H1 (cell line): ENCODE measurements at regions not wholly inside any gene's neighbourhood (a gene's known extent, or its start where the extent isn't known, plus 50 kb on each side); places are given as distances from the start of the nearest gene placed in this dataset.

Source experiments
- CTCF ChIA-PET: fragments of 300-600 bp; sonication (Branson Sonifier 250); formaldehyde crosslinking; loops from one replicate; lab custom pipeline; 2021; ENCODE audit not compliant: partially characterized antibody; lab: Charles Lee
- POLR2A ChIA-PET: fragments of 300-600 bp; sonication (Branson Sonifier 250); formaldehyde crosslinking; loops from one replicate; lab custom pipeline; 2021; ENCODE audit warnings: inconsistent platforms; ENCODE audit not compliant: partially characterized antibody; lab: Charles Lee
- DNase-seq, 2 experiments: peaks; one replicate each; pipeline versions ENCODE4 v3.0.0 to v3.0.0-alpha.2; 2010 to 2022; ENCODE audit warnings: low spot score in 2 of 2, low read depth in 1 of 2, mixed read lengths in 1 of 2
- FAIRE-seq: peaks from 2 replicates; lab custom pipeline; 2011; peaks lifted over from hg19 to GRCh38; lab: Jason Lieb, UNC
- H2AFZ ChIP-seq: 2 replicates; pipeline ENCODE4 v1.8.1; 2012; ENCODE audit warnings: low read length, inconsistent platforms
- H2AK5ac ChIP-seq: 2 replicates; pipeline ENCODE4 v1.6.1; 2013; ENCODE audit warnings: low read depth, low read length
- H2BK120ac ChIP-seq: replicated peaks from 2 replicates; pipeline ENCODE3; 2013; ENCODE audit warnings: low read depth, low read length, inconsistent platforms
- H2BK12ac ChIP-seq: 2 replicates; pipeline ENCODE4 v1.6.1; 2013; ENCODE audit warnings: low read depth, low read length
- H2BK15ac ChIP-seq: 2 replicates; pipeline ENCODE4 v1.6.1; 2013; ENCODE audit warnings: low read length
- H2BK20ac ChIP-seq: 2 replicates; pipeline ENCODE4 v1.6.1; 2013; ENCODE audit warnings: low read length
- H2BK5ac ChIP-seq: 2 replicates; pipeline ENCODE4 v1.6.1; 2013; ENCODE audit warnings: low read depth, low read length
- H3K14ac ChIP-seq: 2 replicates; pipeline ENCODE4 v1.6.1; 2013; ENCODE audit warnings: inconsistent platforms; ENCODE audit not compliant: insufficient read length
- H3K18ac ChIP-seq: 2 replicates; pipeline ENCODE4 v1.6.1; 2013; ENCODE audit warnings: low read length; ENCODE audit errors: extremely low read depth
- H3K23ac ChIP-seq: 2 replicates; pipeline ENCODE4 v1.6.1; 2013; ENCODE audit warnings: inconsistent platforms; ENCODE audit not compliant: insufficient read length
- H3K23me2 ChIP-seq: 2 replicates; pipeline ENCODE4 v1.6.1; 2013; ENCODE audit warnings: low read depth, low read length
- H3K27ac ChIP-seq: 2 replicates; pipeline ENCODE4 v1.6.1; 2011; ENCODE audit warnings: low read depth, low read length, inconsistent platforms
- H3K27me3 ChIP-seq, 4 experiments: replicated peaks in 1 of 4; 1 replicate in 1 of 4; 2 replicates in 3 of 4; pipeline versions ENCODE4 v1.6.1 to v1.8.1; 2011 to 2013; ENCODE audit warnings: low read length in 3 of 4, mild to moderate bottlenecking in 3 of 4, inconsistent platforms in 2 of 4, mixed read lengths in 2 of 4, moderate library complexity in 1 of 4; ENCODE audit not compliant: control insufficient read depth in 3 of 4, insufficient read depth in 3 of 4; ENCODE audit errors: extremely low read depth in 1 of 4
- H3K36me3 ChIP-seq, 4 experiments: 2 replicates each; pipeline versions ENCODE4 v1.6.1 to v1.8.1; 2011 to 2013; ENCODE audit warnings: mild to moderate bottlenecking in 4 of 4, low read length in 3 of 4, moderate library complexity in 2 of 4, control low read depth in 1 of 4, inconsistent platforms in 1 of 4; ENCODE audit not compliant: insufficient read depth in 4 of 4, control insufficient read depth in 2 of 4
- H3K4ac ChIP-seq: replicated peaks from 2 replicates; pipeline ENCODE3; 2013; ENCODE audit warnings: low read length, low read depth, mixed read lengths, inconsistent platforms; ENCODE audit not compliant: insufficient read length
- H3K4me1 ChIP-seq, 4 experiments: replicated peaks in 1 of 4; 1 replicate in 1 of 4; 2 replicates in 3 of 4; pipeline versions ENCODE4 v1.6.1 to v1.8.1; 2011 to 2013; ENCODE audit warnings: low read length in 3 of 4, inconsistent platforms in 2 of 4, mixed read lengths in 1 of 4; ENCODE audit not compliant: insufficient read depth in 4 of 4, control insufficient read depth in 3 of 4
- H3K4me2 ChIP-seq, 2 experiments: 2 replicates each; pipeline versions ENCODE4 v1.6.1 to v1.8.1; 2011 to 2013; ENCODE audit warnings: low read depth in 2 of 2, low read length in 2 of 2, control low read depth in 1 of 2, inconsistent platforms in 1 of 2, mild to moderate bottlenecking in 1 of 2; ENCODE audit not compliant: insufficient read depth in 1 of 2
- H3K4me3 ChIP-seq, 4 experiments: fragments of 200-600, 300-600 bp in 1 of 4; sonication (generic), shearing (Covaris generic), sonication (Bioruptor Twin) in 1 of 4; 2 replicates each; pipeline versions ENCODE4 v1.5.1 to v1.8.1; 2011 to 2016; ENCODE audit warnings: low read length in 4 of 4, low read depth in 3 of 4, control low read depth in 2 of 4, inconsistent platforms in 2 of 4, mild to moderate bottlenecking in 2 of 4, mixed read lengths in 1 of 4, moderate library complexity in 1 of 4; ENCODE audit not compliant: insufficient read depth in 2 of 4; ENCODE audit errors: extremely low read depth in 1 of 4
- H3K56ac ChIP-seq: replicated peaks from 2 replicates; pipeline ENCODE3; 2013; ENCODE audit warnings: low read depth, mild to moderate bottlenecking, mixed read lengths, low read length, inconsistent platforms; ENCODE audit not compliant: insufficient read length
- H3K79me1 ChIP-seq: 2 replicates; pipeline ENCODE4 v1.6.1; 2013; ENCODE audit warnings: low read depth, low read length, control low read depth
- H3K79me2 ChIP-seq, 2 experiments: 2 replicates each; pipeline versions ENCODE4 v1.6.1 to v1.8.1; 2012 to 2013; ENCODE audit warnings: low read length in 2 of 2, mild to moderate bottlenecking in 2 of 2, inconsistent platforms in 1 of 2; ENCODE audit not compliant: insufficient read depth in 2 of 2, control insufficient read depth in 1 of 2
- H3K9ac ChIP-seq, 4 experiments: replicated peaks in 1 of 4; 1 replicate in 1 of 4; 2 replicates in 3 of 4; pipeline versions ENCODE4 v1.6.1 to v1.8.1; 2011 to 2013; ENCODE audit warnings: low read depth in 3 of 4, low read length in 3 of 4, control low read depth in 2 of 4, mild to moderate bottlenecking in 2 of 4, moderate library complexity in 2 of 4, inconsistent platforms in 1 of 4; ENCODE audit errors: extremely low read depth in 1 of 4
- H3K9me3 ChIP-seq, 2 experiments: 2 replicates each; pipeline versions ENCODE4 v1.6.1 to v1.8.1; 2012 to 2013; ENCODE audit warnings: mild to moderate bottlenecking in 2 of 2, moderate library complexity in 2 of 2, control low read depth in 1 of 2, inconsistent platforms in 1 of 2, low read depth in 1 of 2, low read length in 1 of 2, mixed read lengths in 1 of 2; ENCODE audit not compliant: insufficient read depth in 2 of 2
- H4K20me1 ChIP-seq, 2 experiments: replicated peaks in 1 of 2; 2 replicates each; pipeline versions ENCODE3 to v1.8.1; 2011 to 2013; ENCODE audit warnings: inconsistent platforms in 2 of 2, low read length in 2 of 2, mild to moderate bottlenecking in 1 of 2; ENCODE audit not compliant: insufficient read depth in 2 of 2, control insufficient read depth in 1 of 2
- H4K5ac ChIP-seq: 2 replicates; pipeline ENCODE4 v1.6.1; 2013; ENCODE audit warnings: low read length, low read depth, mixed read lengths, inconsistent platforms; ENCODE audit not compliant: insufficient read length
- H4K8ac ChIP-seq: 2 replicates; pipeline ENCODE4 v1.8.0; 2013; ENCODE audit warnings: mild to moderate bottlenecking, moderate library complexity, low read length, inconsistent platforms; ENCODE audit not compliant: insufficient read depth; ENCODE audit errors: extremely low read depth
- H4K91ac ChIP-seq: replicated peaks from 2 replicates; pipeline ENCODE3; 2013; ENCODE audit warnings: low read length, mixed read lengths, inconsistent platforms; ENCODE audit not compliant: insufficient read length
- CTCF ChIP-seq, 3 experiments: IDR thresholded peaks; 1 replicate in 2 of 3; 2 replicates in 1 of 3; pipeline versions ENCODE4 v1.5.1 to v1.6.1; 2011; ENCODE audit warnings: low read length in 3 of 3, mild to moderate bottlenecking in 3 of 3, inconsistent platforms in 2 of 3, low read depth in 1 of 3, moderate library complexity in 1 of 3; ENCODE audit not compliant: insufficient read depth in 1 of 3; ENCODE audit errors: control extremely low read depth in 1 of 3
- KDM1A ChIP-seq: fragments of 200-600, 300-600 bp; sonication (generic); IDR thresholded peaks from 2 replicates; pipeline ENCODE4 v1.7.1; 2016; ENCODE audit warnings: mild to moderate bottlenecking, low read length, borderline replicate concordance
- RAD21 ChIP-seq, 2 experiments: IDR thresholded peaks in 1 of 2; conservative IDR thresholded peaks in 1 of 2; 2 replicates each; pipeline ENCODE4 v1.6.1; 2011; ENCODE audit warnings: low read depth in 2 of 2, low read length in 2 of 2, improper control_type of control experiment in 1 of 2, inconsistent platforms in 1 of 2, mild to moderate bottlenecking in 1 of 2, moderate library complexity in 1 of 2
- USF2 ChIP-seq: IDR thresholded peaks from 2 replicates; pipeline ENCODE4 v1.6.1; 2011; ENCODE audit warnings: low read length, improper control_type of control experiment
- WGBS, 2 experiments: shearing (Covaris generic) in 1 of 2; methylation state at CpG; one replicate each; pipeline versions ENCODE4 v1.1.6 to v1.1.7; 2013 to 2015; ENCODE audit warnings: low lambda C conversion rate in 2 of 2, mixed read lengths in 2 of 2, inconsistent platforms in 1 of 2, low coverage in 1 of 2, missing lambda C conversion rate in 1 of 2; ENCODE audit not compliant: insufficient replicate concordance in 2 of 2, insufficient coverage in 1 of 2, insufficient read length in 1 of 2; ENCODE audit errors: extremely low coverage in 1 of 2, missing lambda C conversion rate in 1 of 2; 5-methylcytosine and 5-hydroxymethylcytosine counted together

GRCh38 chr7:22949944-22950343 is 64.0 kb downstream of the HYCC1 start:
- WGBS, 2 experiments: 53 to 100% methylated on average over 1 to 2 of the region's 2 CpGs
- ChIA-PET POLR2A (interaction anchor here (0.7 to 1.1 kb wide), 2 partner anchors 9 to 89 kb away, joined by 3 read pairs; no protein-coding TSS in a partner anchor), CTCF (interaction anchor here (0.6 to 1.6 kb wide), 5 partner anchors 15 to 570 kb away, joined by 3 to 7 read pairs (median 4); no protein-coding TSS in a partner anchor)
- H4K5ac ChIP-seq: no peak overlapping the region
- FAIRE-seq (peak; percentile 24), DNase-seq (no peak)
- no peaks in the 10 kb centered on the region for H3K9me3 ChIP-seq
- no peak overlapping the region for H3K4me2 ChIP-seq
- no peak overlapping the region for H3K4ac ChIP-seq
- H2AK5ac ChIP-seq: no peak overlapping the region
- no peak overlapping the region for H3K18ac ChIP-seq
- no peak overlapping the region for H3K4me3 ChIP-seq
- no peaks in the 10 kb centered on the region for H3K27me3 ChIP-seq
- H3K4me1 ChIP-seq: peaks cover 0 to 9% (median 2%) of the 10 kb centered on the region in 4 experiments; a peak in 4 of 7 replicates
- H2BK5ac ChIP-seq: no peak overlapping the region
- H2BK20ac ChIP-seq: no peak overlapping the region
- no peak overlapping the region for H4K91ac ChIP-seq
- H3K9ac ChIP-seq: no peak overlapping the region
- H4K8ac ChIP-seq: no peak overlapping the region
- H3K14ac ChIP-seq: no peak overlapping the region
- H3K36me3 ChIP-seq: peaks cover 0 to 6% (median 0%) of the 10 kb centered on the region in 4 experiments; a peak in 1 of 8 replicates
- no peaks in the 10 kb centered on the region for H3K79me1 ChIP-seq
- H4K20me1 ChIP-seq: no peaks in the 10 kb centered on the region
- no peaks in the 10 kb centered on the region for H3K23me2 ChIP-seq
- TF ChIP-seq CTCF (IDR thresholded peaks at IDR 0.05; ENCODE audit: control extremely low read depth in 1 of 3, insufficient read depth in 1 of 3, low read depth in 1 of 3, low read length in 3 of 3): peak in 1 of 3 experiments; percentile 7; a peak in 2 of 4 replicates
- TF ChIP-seq RAD21 (IDR thresholded peaks at IDR 0.05 in 1 of 2, conservative IDR thresholded peaks at IDR 0.05 in 1 of 2; ENCODE audit: low read depth in 2 of 2, low read length in 2 of 2): peak in 1 of 2 experiments; percentile 22; a peak in 2 of 4 replicates
- no peak for TF ChIP-seq USF2
- no peak for TF ChIP-seq KDM1A
- H3K23ac ChIP-seq: no peak overlapping the region
- no peak overlapping the region for H3K56ac ChIP-seq
- no peaks in the 10 kb centered on the region for H3K79me2 ChIP-seq
- H3K27ac ChIP-seq: no peak overlapping the region
- H2BK12ac ChIP-seq: no peak overlapping the region
- H2AFZ ChIP-seq: no peak overlapping the region
- H2BK15ac ChIP-seq: no peak overlapping the region
- H2BK120ac ChIP-seq: no peak overlapping the region
